ENCODE measurements at regions not wholly inside any gene's neighbourhood (a gene's known extent, or its start where the extent isn't known, plus 50 kb on each side); places are given as distances from the start of the nearest gene placed in this dataset.

GRCh38 chr4:4637710-4638109, 95.9 kb upstream of the STX18 start:
- no peak for TF ChIP-seq CTCF (IDR thresholded peaks at IDR 0.05)
- no peak for TF ChIP-seq POLR2AphosphoS5 (IDR thresholded peaks at IDR 0.05)
- TF ChIP-seq EP300 (IDR thresholded peaks at IDR 0.05; ENCODE audit: low read depth), result no peak
